GM12878 (cell line): ENCODE measurements at regions not wholly inside any gene's neighbourhood (a gene's known extent, or its start where the extent isn't known, plus 50 kb on each side); places are given as distances from the start of the nearest gene placed in this dataset.

Experiments
- ATAC-seq: fragments of 200-7000 bp; cut with Tn5 transposase; 3 replicates; pipeline ENCODE4 v1.9.1; 2020; ENCODE audit warnings: mild to moderate bottlenecking, moderate library complexity
- BruUV-seq: library from RNA; stranded (reverse); fragments of 400-500 nt; replicated peaks from 2 replicates; lab custom pipeline; 2021; lab: Mats Ljungman, UMichigan
- CTCF ChIA-PET: fragments of 300-600 bp; sonication (Branson Sonifier 250); formaldehyde crosslinking; extraction: SDS; loops from one replicate; lab custom pipeline; 2021; ENCODE audit warnings: inconsistent platforms; lab: Yijun Ruan, JAX
- POLR2A ChIA-PET: fragments of 350-600 bp; formaldehyde crosslinking; extraction: SDS; loops from one replicate; lab custom pipeline; 2021; ENCODE audit warnings: inconsistent platforms; lab: Charles Lee
- RAD21 ChIA-PET: fragments of 300-600 bp; sonication (Branson Sonifier 250); formaldehyde crosslinking; loops from one replicate; lab custom pipeline; 2023; ENCODE audit warnings: antibody characterized with exemption; ENCODE audit not compliant: unreplicated experiment; lab: Charles Lee
- SMC1A ChIA-PET: fragments of 300-600 bp; sonication (Branson Sonifier 250); formaldehyde crosslinking; loops from one replicate; lab custom pipeline; 2023; ENCODE audit not compliant: unreplicated experiment, uncharacterized antibody; lab: Charles Lee
- DNase-seq: peaks from one replicate; pipeline ENCODE4 v3.0.0-alpha.2; 2011; ENCODE audit warnings: low read depth, low spot score
- FAIRE-seq: peaks from 3 replicates; lab custom pipeline; 2011; peaks lifted over from hg19 to GRCh38; lab: Jason Lieb, UNC
- H2AFZ ChIP-seq: 2 replicates; pipeline ENCODE4 v1.6.0; 2011; ENCODE audit warnings: low read depth, low read length, control low read depth; ENCODE audit not compliant: control insufficient read depth
- H3K27ac ChIP-seq: 2 replicates; pipeline ENCODE4 v1.5.1; 2011; ENCODE audit warnings: control low read depth; ENCODE audit not compliant: control insufficient read depth, insufficient read depth
- H3K27me3 ChIP-seq, 2 experiments: replicated peaks in 1 of 2; 2 replicates each; pipeline versions ENCODE4 v1.6.0 to v1.6.1; 2011; ENCODE audit warnings: low read length in 1 of 2; ENCODE audit not compliant: control insufficient read depth in 2 of 2, insufficient read depth in 2 of 2
- H3K36me3 ChIP-seq, 2 experiments: 2 replicates each; pipeline ENCODE4 v1.5.1; 2011; ENCODE audit warnings: low read length in 1 of 2; ENCODE audit not compliant: control insufficient read depth in 2 of 2, insufficient read depth in 2 of 2
- H3K4me1 ChIP-seq: 2 replicates; pipeline ENCODE4 v1.6.1; 2011; ENCODE audit warnings: mild to moderate bottlenecking, low read length, moderate library complexity, mixed read lengths; ENCODE audit not compliant: control insufficient read depth, insufficient read depth
- H3K4me2 ChIP-seq: 2 replicates; pipeline ENCODE4 v1.6.0; 2011; ENCODE audit warnings: control low read depth; ENCODE audit not compliant: control insufficient read depth, insufficient read depth
- H3K4me3 ChIP-seq: fragments of 200-600 bp; sonication (generic); 2 replicates; pipeline ENCODE4 v1.5.1; 2016
- H3K79me2 ChIP-seq: 2 replicates; pipeline ENCODE4 v1.6.0; 2011; ENCODE audit warnings: low read length; ENCODE audit not compliant: control insufficient read depth, insufficient read depth
- H3K9ac ChIP-seq: 2 replicates; pipeline ENCODE4 v1.8.0; 2011; ENCODE audit warnings: low read length, control low read depth, mixed read lengths; ENCODE audit not compliant: control insufficient read depth, insufficient read depth
- H3K9me3 ChIP-seq: replicated peaks from 3 replicates; pipeline ENCODE4 v1.5.1; 2011; ENCODE audit warnings: mild to moderate bottlenecking, low read length; ENCODE audit not compliant: control insufficient read depth, insufficient read depth
- H4K20me1 ChIP-seq: 2 replicates; pipeline ENCODE4 v1.6.0; 2011; ENCODE audit not compliant: control insufficient read depth, insufficient read depth
- PRDM15 ChIP-seq: fragments of 450-650 bp; formaldehyde crosslinking; IDR thresholded peaks from 2 replicates; pipeline ENCODE4 v1.4.0; 2020; ENCODE audit warnings: mild to moderate bottlenecking, moderate library complexity
- TCF12 ChIP-seq: IDR thresholded peaks from 2 replicates; pipeline ENCODE4 v1.6.1; 2011; ENCODE audit warnings: low read depth, mild to moderate bottlenecking, low read length
- WGBS: methylation state at CpG from one replicate; pipeline ENCODE4 v1.1.6; 2016; ENCODE audit warnings: low lambda C conversion rate; ENCODE audit not compliant: insufficient replicate concordance, insufficient coverage; ENCODE audit errors: missing lambda C conversion rate; 5-methylcytosine and 5-hydroxymethylcytosine counted together
- in situ Hi-C: fragments of 300-500 bp; cut with MboI; formaldehyde crosslinking; loops from 9 replicates; pipeline ENCODE4 v1.14.3; 2018; ENCODE audit warnings: mixed read lengths
- intact Hi-C: fragments of 100-400 bp; cut with micrococcal nuclease; formaldehyde crosslinking; loops from one replicate; pipeline ENCODE4 v1.14.2; 2022; ENCODE audit not compliant: unreplicated experiment

GRCh38 chr2:103335403-103335802, 573.6 kb downstream of the TMEM182 start:
- ChIA-PET SMC1A (no interaction called here), RAD21 (no interaction called here), POLR2A (no interaction called here), CTCF (no interaction called here)
- no peak for TF ChIP-seq TCF12
- Histone ChIP-seq H3K9me3 (no peaks in the 10 kb centered on the region), H3K4me3 (no peak overlapping the region), H3K79me2 (no peaks in the 10 kb centered on the region), H4K20me1 (no peaks in the 10 kb centered on the region), H3K27me3 (no peaks in the 10 kb centered on the region), H2AFZ (no peak overlapping the region), H3K9ac (no peak overlapping the region), H3K4me2 (no peak overlapping the region), H3K4me1 (no peaks in the 10 kb centered on the region), H3K36me3 (no peaks in the 10 kb centered on the region), H3K27ac (no peak overlapping the region)
- no peak for DNase-seq
- intact Hi-C loops (no loop called here), in situ Hi-C loops (no loop called here)
- no peak for ATAC-seq
- 0% methylated on average over 2 of the region's 2 CpGs for WGBS
- no TSS peak for BruUV-seq
- no peak for FAIRE-seq

GRCh38 chr2:103338819-103339218, 577.0 kb downstream of the TMEM182 start:
- H3K27me3 ChIP-seq = no peaks in the 10 kb centered on the region

More at GRCh38 chr2:103338819-103339218, 577.0 kb downstream of the TMEM182 start:
- no peaks in the 10 kb centered on the region for H4K20me1 ChIP-seq
- no peak overlapping the region for H3K4me3 ChIP-seq
- no peaks in the 10 kb centered on the region for H3K4me1 ChIP-seq
- no peak overlapping the region for H2AFZ ChIP-seq
- H3K27ac ChIP-seq = no peak overlapping the region
- no peak overlapping the region for H3K9ac ChIP-seq
- H3K9me3 ChIP-seq = no peaks in the 10 kb centered on the region
- ChIA-PET POLR2A (no interaction called here), CTCF (no interaction called here), RAD21 (no interaction called here), SMC1A (no interaction called here)
- intact Hi-C loops = loop anchor here (2.0 kb wide), 1 partner anchor 20 kb away; no protein-coding TSS in a partner anchor
- ATAC-seq (no peak), FAIRE-seq (no peak), DNase-seq (no peak)
- in situ Hi-C loops = no loop called here
- H3K79me2 ChIP-seq = no peaks in the 10 kb centered on the region
- H3K4me2 ChIP-seq = no peak overlapping the region
- H3K36me3 ChIP-seq = no peaks in the 10 kb centered on the region
- TF ChIP-seq PRDM15 (CRISPR knock-in tag) = no peak
- BruUV-seq = no TSS peak
- 33% methylated on average over 1 of the region's 1 CpG for WGBS
